GM23338 (cell line): ENCODE measurements at regions not wholly inside any gene's neighbourhood (a gene's known extent, or its start where the extent isn't known, plus 50 kb on each side); places are given as distances from the start of the nearest gene placed in this dataset.

Source experiments
- ATAC-seq: fragments of 200-7000 bp; cut with Tn5 transposase; 3 replicates; pipeline ENCODE4 v1.9.1; 2020
- DNase-seq: peaks from one replicate; pipeline ENCODE4 v3.0.0-alpha.2; 2015; ENCODE audit warnings: low spot score
- H2AFZ ChIP-seq: fragments of 200-600 bp; sonication (generic); 2 replicates; pipeline ENCODE4 v1.8.0; 2016; ENCODE audit warnings: antibody characterized with exemption, mild to moderate bottlenecking, moderate library complexity
- H3F3A ChIP-seq: fragments of 200-600 bp; sonication (generic); replicated peaks from 2 replicates; pipeline ENCODE4 v1.8.0; 2017; ENCODE audit warnings: antibody characterized with exemption, mixed run types, low read depth
- H3K27ac ChIP-seq: fragments of 200-600 bp; sonication (generic); 2 replicates; pipeline ENCODE4 v1.6.1; 2016; ENCODE audit warnings: low read depth
- H3K27me3 ChIP-seq: fragments of 200-600 bp; sonication (generic); 2 replicates; pipeline ENCODE4 v1.8.0; 2016; ENCODE audit warnings: mild to moderate bottlenecking, mixed run types, moderate library complexity; ENCODE audit not compliant: insufficient read depth
- H3K36me3 ChIP-seq: fragments of 200-600 bp; sonication (generic); 2 replicates; pipeline ENCODE4 v1.8.0; 2016; ENCODE audit warnings: mild to moderate bottlenecking; ENCODE audit not compliant: insufficient read depth
- H3K4me1 ChIP-seq: fragments of 200-600 bp; sonication (generic); 2 replicates; pipeline ENCODE4 v1.8.0; 2016; ENCODE audit warnings: mild to moderate bottlenecking, moderate library complexity; ENCODE audit not compliant: insufficient read depth
- H3K4me2 ChIP-seq: fragments of 200-600 bp; sonication (generic); 2 replicates; pipeline ENCODE4 v1.7.1; 2017; ENCODE audit warnings: mixed run types
- H3K4me3 ChIP-seq: fragments of 200-600 bp; sonication (generic); 2 replicates; pipeline ENCODE4 v1.6.1; 2016; ENCODE audit warnings: mixed run types
- H3K79me2 ChIP-seq: fragments of 200-600 bp; sonication (generic); replicated peaks from 2 replicates; pipeline ENCODE4 v1.8.0; 2017; ENCODE audit warnings: mild to moderate bottlenecking; ENCODE audit not compliant: insufficient read depth
- H3K9me2 ChIP-seq: fragments of 200-600 bp; sonication (generic); 2 replicates; pipeline ENCODE4 v1.8.0; 2017; ENCODE audit not compliant: insufficient read depth
- H4K20me1 ChIP-seq: fragments of 200-600 bp; sonication (generic); replicated peaks from 2 replicates; pipeline ENCODE4 v1.8.0; 2017; ENCODE audit warnings: mild to moderate bottlenecking; ENCODE audit not compliant: insufficient read depth
- H3K27ac Mint-ChIP-seq: 2 replicates; pipeline ENCODE4 v1.8.0; 2020; ENCODE audit warnings: inconsistent platforms, mild to moderate bottlenecking, moderate library complexity, mixed read lengths
- H3K27me3 Mint-ChIP-seq: 3 replicates; pipeline ENCODE4 v1.8.0; 2022; ENCODE audit warnings: low read depth, mild to moderate bottlenecking, moderate library complexity, mixed read lengths, inconsistent platforms; ENCODE audit not compliant: insufficient read depth, poor library complexity
- H3K36me3 Mint-ChIP-seq: 3 replicates; pipeline ENCODE4 v1.8.0; 2021; ENCODE audit warnings: low read depth, mild to moderate bottlenecking, inconsistent platforms, moderate library complexity, mixed read lengths
- H3K4me1 Mint-ChIP-seq: 3 replicates; pipeline ENCODE4 v1.8.0; 2020; ENCODE audit warnings: mild to moderate bottlenecking, inconsistent platforms, mixed read lengths
- H3K4me3 Mint-ChIP-seq: 3 replicates; pipeline ENCODE4 v1.8.0; 2021; ENCODE audit warnings: moderate library complexity, mild to moderate bottlenecking, inconsistent platforms, mixed read lengths
- H3K9me3 Mint-ChIP-seq: 3 replicates; pipeline ENCODE4 v1.8.0; 2020; ENCODE audit warnings: moderate library complexity, mild to moderate bottlenecking, inconsistent platforms, mixed read lengths
- CTCF ChIP-seq, 2 experiments: fragments of 200-600 bp in 1 of 2; sonication (generic) in 1 of 2; conservative IDR thresholded peaks; 2 replicates each; pipeline versions ENCODE4 v1.5.1 to v1.6.1; 2016 to 2017; ENCODE audit warnings: antibody characterized with exemption in 2 of 2, low read depth in 2 of 2, mild to moderate bottlenecking in 2 of 2, moderate library complexity in 1 of 2
- EZH2 ChIP-seq: fragments of 200-600 bp; sonication (generic); IDR thresholded peaks from one replicate; pipeline ENCODE4 v1.8.0; 2017; ENCODE audit warnings: antibody characterized with exemption, mild to moderate bottlenecking, low read depth; ENCODE audit not compliant: unreplicated experiment
- POLR2AphosphoS5 ChIP-seq: IDR thresholded peaks from 2 replicates; pipeline ENCODE4 v1.6.1; 2016; ENCODE audit warnings: antibody characterized with exemption, low read depth
- REST ChIP-seq: IDR thresholded peaks from one replicate; pipeline ENCODE4 v1.6.1; 2018; ENCODE audit warnings: antibody characterized with exemption; ENCODE audit not compliant: unreplicated experiment
- STAT1 ChIP-seq: IDR thresholded peaks from one replicate; pipeline ENCODE4 v1.6.1; 2016; ENCODE audit warnings: antibody characterized with exemption; ENCODE audit not compliant: unreplicated experiment
- ZNF114 ChIP-seq: fragments of 250-450 bp; sonication (Bioruptor Pico); IDR thresholded peaks from 2 replicates; pipeline ENCODE4 v1.5.0; 2020; ENCODE audit warnings: mild to moderate bottlenecking, moderate library complexity
- ZNF462 ChIP-seq: fragments of 250-450 bp; sonication (Bioruptor Pico); IDR thresholded peaks from 2 replicates; pipeline ENCODE4 v1.5.0; 2020; ENCODE audit warnings: mild to moderate bottlenecking, moderate library complexity
- TF ChIP-seq, protein P1 (sequence below): IDR thresholded peaks from 2 replicates; pipeline ENCODE4 v1.6.1; 2016; ENCODE audit warnings: antibody characterized with exemption

DNA sequence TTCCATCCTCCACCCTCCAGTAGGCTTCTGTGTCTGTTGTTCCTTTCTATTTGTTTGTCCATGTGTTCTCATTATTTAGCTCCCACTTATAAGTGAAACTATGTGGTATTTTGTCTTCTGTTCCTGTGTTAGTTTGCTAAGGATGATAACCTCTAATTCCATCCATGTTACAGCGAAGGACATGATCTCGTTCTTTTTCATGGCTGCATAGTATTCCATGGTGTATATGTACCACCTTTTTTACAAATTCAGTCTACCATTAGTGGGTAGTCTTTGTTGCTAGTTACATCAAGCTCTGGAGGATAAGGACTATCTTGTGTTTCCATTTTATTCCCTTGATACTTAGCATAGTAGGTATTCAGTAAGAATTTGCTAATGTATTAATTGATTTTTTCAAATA, 664.2 kb upstream of the FAT3 start (continued):
- TF ChIP-seq REST: no peak
- TF ChIP-seq STAT1: no peak

DNA sequence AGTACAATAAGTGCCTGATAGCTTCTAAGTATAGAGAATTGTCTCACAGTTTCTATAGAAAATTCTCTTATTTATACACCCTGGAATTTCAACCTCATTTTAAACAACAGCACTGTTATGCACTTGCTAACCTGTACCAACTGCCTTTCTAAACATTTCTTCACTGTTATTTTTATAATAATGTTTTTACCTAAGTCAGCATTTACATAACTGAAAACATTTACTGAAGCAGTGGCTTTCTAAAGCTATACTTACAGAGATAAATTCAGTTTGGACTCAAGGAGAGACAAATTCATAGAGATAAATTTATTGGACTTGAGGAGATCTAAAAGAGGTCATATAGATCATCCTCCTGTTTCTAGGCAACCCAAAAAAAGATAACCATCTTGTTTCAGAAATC, 686.6 kb upstream of the FAT3 start:
- peaks cover 7% of the 10 kb centered on the region for H3K9me3 Mint-ChIP-seq
- H3K27ac Mint-ChIP-seq: no peak overlapping the region
- Histone ChIP-seq H3K79me2 (no peaks in the 10 kb centered on the region), H2AFZ (no peak overlapping the region), H4K20me1 (no peaks in the 10 kb centered on the region), H3K27ac (no peak overlapping the region), H3K4me1 (no peaks in the 10 kb centered on the region), H3K9me2 (peaks cover 6% of the 10 kb centered on the region; the same call in 1 of the 2 replicates), H3K36me3 (no peaks in the 10 kb centered on the region), H3K27me3 (no peaks in the 10 kb centered on the region), H3F3A (no peaks in the 10 kb centered on the region), H3K4me3 (no peak overlapping the region), H3K4me2 (no peak overlapping the region)
- peaks cover 8% of the 10 kb centered on the region; the same call in 1 of the 3 replicates for H3K36me3 Mint-ChIP-seq
- peaks cover 4% of the 10 kb centered on the region; the same call in 2 of the 3 replicates for H3K4me1 Mint-ChIP-seq
- no peak overlapping the region for H3K4me3 Mint-ChIP-seq
- no peak for DNase-seq
- no peak for ATAC-seq
- no peaks in the 10 kb centered on the region for H3K27me3 Mint-ChIP-seq
- TF ChIP-seq REST: no peak
- no peak for TF ChIP-seq POLR2AphosphoS5
- TF ChIP-seq, protein P1, sequence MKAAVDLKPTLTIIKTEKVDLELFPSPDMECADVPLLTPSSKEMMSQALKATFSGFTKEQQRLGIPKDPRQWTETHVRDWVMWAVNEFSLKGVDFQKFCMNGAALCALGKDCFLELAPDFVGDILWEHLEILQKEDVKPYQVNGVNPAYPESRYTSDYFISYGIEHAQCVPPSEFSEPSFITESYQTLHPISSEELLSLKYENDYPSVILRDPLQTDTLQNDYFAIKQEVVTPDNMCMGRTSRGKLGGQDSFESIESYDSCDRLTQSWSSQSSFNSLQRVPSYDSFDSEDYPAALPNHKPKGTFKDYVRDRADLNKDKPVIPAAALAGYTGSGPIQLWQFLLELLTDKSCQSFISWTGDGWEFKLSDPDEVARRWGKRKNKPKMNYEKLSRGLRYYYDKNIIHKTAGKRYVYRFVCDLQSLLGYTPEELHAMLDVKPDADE: no peak
- TF ChIP-seq ZNF114 (CRISPR knock-in tag): no peak
- TF ChIP-seq STAT1: no peak
- TF ChIP-seq EZH2: no peak
- no peak for TF ChIP-seq ZNF462
- no peak for TF ChIP-seq CTCF (conservative IDR thresholded peaks at IDR 0.05; ENCODE audit: low read depth in 2 of 2)
